ENCODE measurements at regions not wholly inside any gene's neighbourhood (a gene's known extent, or its start where the extent isn't known, plus 50 kb on each side); places are given as distances from the start of the nearest gene placed in this dataset.
"Not testable (repeated sequence)": the region's sequence is repeated elsewhere in the genome, so short reads cannot be mapped to it uniquely, and the experiment has no call there.

DNA sequence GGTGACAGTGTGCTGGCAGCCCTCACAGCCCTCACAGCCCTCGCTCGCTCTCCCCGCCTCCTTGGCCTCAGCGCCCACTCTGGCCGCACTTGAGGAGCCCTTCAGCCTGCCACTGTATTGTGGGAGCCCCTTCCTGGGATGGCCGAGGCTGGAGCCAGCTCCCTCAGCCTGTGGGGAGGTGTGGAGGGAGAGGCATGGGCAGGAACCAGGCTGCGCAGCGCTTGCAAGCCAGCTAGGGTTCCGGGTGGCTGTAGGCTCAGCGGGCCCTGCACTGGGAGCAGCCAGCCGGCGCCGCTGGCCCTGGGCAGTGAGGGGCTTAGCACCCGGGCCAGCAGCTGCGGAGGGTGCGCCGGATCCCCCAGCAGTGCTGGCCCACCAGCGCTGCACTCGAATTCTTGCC, 177.0 kb downstream of the MSX2 start:
- DNase-seq: no peak

DNA sequence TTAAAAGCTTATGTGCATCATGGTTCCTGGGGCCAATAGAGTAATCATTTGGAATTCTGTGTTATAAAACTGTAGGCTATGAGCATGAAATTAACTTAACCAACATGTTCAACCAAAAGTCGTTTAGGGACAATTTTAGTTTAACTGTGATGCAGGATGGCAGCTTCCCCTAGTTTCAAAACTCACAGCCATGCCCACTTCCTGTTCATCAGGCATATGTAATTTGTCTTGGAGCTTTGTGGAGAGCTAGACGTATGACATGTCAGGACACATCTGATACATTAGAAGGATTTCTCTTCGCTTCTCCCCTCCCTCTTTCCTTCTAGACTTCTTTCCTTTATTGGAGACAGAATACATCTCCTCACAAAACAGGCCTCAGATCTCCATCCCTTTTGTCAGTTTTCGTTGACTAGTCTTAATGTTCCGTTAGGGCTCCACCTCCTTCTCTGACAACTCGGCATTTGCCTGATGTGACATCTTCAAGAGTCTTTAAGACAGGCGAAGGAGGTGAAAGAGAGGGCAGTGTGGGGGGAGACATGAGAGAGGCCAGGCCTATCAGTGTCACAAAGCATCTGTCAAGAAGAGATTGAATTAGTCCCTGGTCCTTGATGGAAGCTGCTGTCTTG, 176.0 kb downstream of the MSX2 start:
- no peak for DNase-seq

DNA sequence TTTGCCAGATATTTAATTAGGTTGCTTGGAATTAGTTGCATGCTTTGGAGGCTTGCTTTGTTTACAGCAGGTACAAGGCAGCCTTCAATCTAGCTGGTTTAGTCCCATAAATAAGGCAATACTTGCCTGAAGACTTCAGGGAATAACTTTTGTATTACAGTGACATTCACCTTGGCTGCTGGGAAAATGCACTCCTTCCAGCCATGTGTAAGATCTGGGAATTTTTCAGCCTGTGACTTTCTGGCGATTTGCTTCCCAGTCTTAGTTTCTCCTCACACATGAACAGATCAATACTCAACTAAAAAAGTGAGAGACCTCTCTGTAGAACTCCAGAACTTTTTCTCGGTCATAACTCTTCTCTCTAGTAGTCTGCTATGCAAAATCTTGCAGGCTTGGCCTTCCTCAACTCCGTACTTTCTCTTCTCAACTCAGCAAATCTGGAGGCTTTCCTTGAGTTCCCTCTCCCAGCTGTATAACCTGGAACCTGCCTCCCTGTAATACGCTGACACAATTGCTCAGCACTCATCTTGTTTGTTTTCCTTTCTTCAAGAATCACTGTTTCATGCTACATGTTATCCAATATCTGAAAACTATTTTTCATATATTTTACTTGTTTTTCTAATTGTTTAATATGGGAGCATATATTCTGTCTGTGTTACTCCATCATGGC, 173.0 kb downstream of the MSX2 start:
- no peak for DNase-seq

GRCh38 chr5:174895360-174895759, 171.0 kb downstream of the MSX2 start:
- no peak for DNase-seq

GRCh38 chr5:174892742-174893141, 168.4 kb downstream of the MSX2 start:
- DNase-seq: no peak

DNA sequence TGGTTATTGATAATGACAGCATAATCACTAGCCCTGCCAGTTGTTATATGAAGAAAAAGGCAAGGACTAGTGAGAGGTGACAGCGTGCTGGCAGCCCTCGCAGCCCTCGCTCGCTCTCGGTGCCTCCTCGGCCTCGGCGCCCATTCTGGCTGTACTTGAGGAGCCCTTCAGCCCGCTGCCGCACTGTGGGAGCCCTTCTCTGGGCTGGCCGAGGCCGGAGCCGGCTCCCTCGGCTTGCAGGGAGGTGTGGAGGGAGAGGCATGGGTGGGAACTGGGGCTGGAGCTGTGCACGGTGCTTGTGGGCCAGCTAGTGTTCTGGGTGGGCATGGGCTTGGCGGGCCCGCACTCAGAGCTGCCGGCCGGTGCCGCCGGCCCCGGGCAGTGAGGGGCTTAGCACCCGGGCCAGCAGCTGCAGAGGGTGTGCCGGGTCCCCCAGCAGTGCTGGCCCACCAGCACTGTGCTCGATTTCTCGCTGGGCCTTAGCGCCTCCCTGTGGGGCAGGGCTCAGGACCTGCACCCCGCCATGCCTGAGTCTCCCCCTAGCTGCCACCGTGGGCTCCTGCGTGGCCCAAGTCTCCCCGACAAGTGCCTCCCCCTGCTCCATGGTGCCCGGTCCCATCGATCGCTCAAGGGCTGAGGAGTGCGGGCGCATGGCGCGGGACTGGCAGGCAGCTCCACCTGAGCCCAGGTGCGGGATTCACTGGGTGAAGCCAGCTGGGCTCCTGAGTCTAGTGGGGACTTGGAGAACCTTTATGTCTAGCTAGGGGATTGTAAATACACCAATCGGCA, 156.2 kb downstream of the MSX2 start:
- not testable (repeated sequence) for DNase-seq

GRCh38 chr5:174877987-174878386, 153.6 kb downstream of the MSX2 start:
- DNase-seq: no peak

DNA sequence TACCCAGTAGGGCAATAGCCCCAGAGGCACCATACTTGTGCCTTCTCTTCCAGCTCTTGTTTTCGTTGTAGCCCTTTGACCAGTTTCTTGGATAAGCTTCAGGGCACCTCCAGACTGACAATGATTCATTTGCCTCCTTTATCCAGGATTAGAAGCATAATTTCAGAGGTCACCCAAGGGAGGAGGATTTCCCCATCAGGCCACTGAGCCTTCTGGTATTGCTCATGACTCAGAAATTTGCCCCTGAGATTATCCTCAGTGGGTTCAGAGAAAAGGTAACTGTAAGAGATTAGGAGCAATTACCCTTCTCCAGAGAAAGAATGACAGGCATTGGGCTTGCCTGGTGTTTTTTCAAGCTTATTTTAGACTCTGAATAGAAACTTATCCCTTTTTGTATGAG, 147.9 kb downstream of the MSX2 start:
- no peak for DNase-seq

DNA sequence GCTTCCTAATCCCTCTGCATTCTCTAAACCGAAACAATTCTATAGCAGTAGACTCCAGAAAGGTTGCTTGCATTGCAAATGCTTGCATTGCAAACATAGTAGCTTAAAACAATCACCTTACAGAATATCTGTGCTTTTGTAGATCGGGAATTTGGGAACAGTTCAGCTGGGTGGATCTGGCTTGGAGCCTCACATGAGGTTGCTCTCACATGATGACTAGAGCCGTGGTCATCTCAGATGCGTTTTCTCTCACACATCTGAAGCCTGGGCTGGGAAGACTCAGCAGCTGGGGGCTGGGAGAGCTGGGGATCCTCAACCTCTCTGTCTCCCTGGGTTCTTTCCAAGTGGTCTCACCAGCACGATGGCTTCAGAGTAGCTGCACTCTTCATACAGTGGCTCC, 127.8 kb downstream of the MSX2 start:
- no peak for DNase-seq

DNA sequence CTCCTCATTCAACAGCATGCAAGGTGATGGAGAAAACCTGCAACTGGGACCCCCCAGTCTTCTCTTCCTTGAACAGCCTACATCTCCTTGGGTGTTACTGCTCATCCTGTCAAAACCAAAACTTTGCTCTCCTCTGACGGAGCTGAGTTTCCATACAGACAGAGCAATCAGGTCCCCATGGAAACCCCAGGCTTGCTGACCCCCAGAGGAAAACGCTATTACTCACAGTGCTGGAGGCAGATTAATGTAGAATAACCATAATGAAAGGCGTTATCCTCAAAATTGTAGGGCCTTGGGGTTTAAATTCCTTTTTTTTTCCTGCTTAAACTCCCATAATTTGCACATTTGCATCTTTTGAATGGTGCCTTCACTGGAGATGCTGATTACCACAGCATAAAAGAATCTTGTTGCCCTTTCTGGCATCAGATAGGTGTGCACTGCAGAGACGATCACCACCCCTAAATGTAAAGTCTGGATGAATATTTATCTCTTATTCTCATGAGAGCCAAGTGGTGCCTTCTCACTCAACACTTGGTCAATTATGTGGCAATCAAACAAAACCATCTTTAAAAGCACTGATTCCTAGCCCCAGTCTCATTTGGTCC, 126.3 kb downstream of the MSX2 start:
- DNase-seq: no peak

DNA sequence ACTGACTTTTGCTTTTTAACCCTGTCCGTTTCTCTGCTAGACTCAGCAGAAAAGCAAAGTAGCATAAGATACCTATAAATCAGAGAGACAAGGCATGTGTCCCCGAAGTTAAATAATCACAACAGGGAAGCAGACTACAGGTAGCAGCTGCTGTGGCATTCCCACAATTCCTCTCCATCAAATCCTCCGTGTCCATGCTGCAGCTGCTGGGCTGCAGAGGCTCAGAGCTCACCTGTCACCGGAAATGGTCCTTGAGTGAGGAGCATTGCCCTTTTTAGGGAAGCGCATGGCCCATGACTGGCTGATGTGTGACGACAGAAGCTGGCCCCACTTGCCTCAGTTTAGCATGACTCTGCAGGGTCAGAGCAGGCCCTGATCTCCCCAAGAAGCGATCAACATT, 125.0 kb downstream of the MSX2 start:
- no peak for DNase-seq

DNA sequence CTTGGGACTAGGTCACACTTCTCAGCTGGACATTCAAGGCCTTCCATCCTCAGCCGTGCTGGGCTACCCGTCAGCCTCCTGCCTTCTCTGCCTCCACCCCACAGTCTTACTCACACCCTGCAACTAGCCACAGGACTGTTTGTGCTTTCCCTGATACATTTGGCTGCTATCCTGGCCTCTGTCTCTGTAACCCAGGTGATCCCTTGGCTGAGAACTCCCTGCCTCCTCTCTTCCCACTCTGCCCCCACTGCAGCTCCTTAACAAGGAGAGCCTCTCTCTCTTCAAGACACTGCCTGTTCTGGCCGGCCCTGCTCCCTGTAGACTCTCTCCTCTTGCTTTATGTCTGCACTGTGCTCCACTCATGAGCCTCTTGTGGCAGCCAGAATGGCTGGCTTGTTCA, 120.6 kb downstream of the MSX2 start:
- DNase-seq: no peak

GRCh38 chr5:174843263-174844250, 119.2 kb downstream of the MSX2 start:
- DNase-seq: no peak

DNA sequence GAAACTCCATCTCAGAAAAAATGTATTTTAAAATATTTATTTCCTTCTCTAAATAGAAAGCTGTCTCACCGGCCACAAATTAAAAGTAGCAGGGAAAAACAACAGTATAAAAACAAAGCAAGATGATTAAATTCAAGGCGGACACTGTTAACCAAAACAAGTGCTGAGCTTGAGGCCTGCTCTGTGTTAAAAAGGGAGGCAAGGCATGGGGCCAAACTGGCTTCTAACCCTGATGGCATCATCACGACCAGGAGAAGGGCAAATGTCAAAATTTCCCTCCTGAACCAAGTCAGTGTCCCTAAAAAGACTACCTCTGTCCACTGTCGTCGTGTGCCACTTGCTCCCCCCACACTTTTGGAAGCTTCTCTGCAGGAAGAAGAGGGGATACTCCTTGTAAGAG, 116.1 kb downstream of the MSX2 start:
- no peak for DNase-seq

- no peak for DNase-seq
Observed at GRCh38 chr5:174839196-174839595, 114.8 kb downstream of the MSX2 start.

DNA sequence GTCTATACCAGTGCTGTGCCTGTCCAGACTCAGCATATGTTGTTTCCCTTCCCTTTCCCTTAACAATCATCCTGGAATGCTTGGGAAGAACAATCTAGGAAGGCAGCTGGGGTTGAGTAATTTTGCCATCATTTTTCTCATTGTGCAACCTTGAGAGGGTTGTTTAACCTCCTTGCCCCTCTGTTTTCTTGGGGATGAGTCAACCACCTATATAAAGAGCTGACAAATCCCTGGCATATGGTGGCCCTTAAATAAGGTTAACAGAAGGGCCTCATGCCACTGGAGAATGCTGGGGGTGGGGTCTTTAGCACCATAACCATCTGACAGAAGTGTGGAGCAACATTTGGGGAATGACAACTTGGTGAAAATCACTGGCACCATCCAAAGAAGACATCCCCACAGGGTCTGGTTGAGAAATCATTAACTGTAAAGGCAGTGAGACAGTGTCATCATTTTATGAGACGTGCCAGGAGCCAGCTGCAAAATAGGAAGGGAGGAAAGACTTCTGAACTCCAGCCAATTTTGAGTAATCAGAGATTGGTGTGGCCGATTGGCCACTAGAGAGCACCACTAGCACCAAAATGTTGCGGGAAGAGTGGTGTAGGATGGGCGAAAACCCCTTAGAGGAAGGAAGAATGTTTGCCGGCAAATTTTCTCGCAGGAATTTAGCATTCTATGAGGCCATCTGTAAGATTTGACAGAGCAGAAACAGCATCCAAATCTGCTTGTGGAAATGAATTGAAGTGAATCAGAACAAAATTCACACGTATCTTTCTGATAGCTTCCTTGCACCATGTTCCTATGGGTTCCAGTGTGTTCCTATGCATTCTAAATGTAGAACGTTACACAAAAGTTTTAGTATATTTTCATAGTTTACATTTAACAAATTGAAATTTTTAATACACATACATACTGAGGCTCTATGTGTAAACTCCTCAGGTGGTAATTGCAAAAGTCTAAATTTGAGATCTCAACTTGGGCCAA, 113.8 kb downstream of the MSX2 start:
- no peak for DNase-seq

- DNase-seq: no peak
Observed at GRCh38 chr5:174834081-174834480, 109.7 kb downstream of the MSX2 start.

DNA sequence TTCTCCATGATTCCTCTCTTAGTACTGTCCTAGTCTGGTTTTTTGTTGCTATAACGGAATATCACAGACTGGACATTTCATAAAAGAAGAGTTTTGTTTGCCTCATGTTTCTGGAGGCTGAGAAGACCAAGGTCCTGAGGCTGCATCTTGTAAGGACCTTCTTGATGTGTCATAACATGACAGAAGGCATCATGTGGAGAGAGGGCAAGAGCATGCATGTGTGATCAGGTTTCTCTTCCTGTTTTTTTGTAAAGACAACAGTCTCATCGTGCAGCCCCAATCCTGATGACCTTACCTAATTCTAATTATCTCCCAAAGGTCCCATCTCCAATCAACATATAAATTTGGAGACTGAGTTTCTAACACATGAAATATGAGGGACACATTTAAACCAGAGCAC, 108.4 kb downstream of the MSX2 start:
- no peak for DNase-seq

GRCh38 chr5:174832025-174832424, 107.6 kb downstream of the MSX2 start:
- no peak for DNase-seq

GRCh38 chr5:174831031-174831660, 106.8 kb downstream of the MSX2 start:
- no peak for DNase-seq

DNA sequence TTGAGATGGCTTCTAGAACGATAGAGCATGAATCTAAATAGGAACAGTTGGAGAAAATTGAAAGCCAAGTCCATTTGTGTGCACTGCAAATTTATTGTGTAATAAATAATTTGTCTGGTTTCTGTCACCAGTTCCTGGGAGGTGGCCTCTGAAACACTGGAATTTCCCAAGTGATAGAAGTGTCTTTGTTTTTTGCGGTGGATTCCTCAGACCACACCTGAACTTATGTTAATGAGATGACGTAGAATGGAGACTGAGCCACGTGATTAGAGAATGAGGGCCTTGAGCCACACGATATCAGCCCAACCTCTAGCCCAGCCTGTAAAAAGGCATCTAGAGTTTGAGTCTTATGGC, 105.1 kb downstream of the MSX2 start:
- no peak for DNase-seq

Data from T-helper 9 cell (primary cell).